RWPE1 (cell line): ENCODE measurements at regions not wholly inside any gene's neighbourhood (a gene's known extent, or its start where the extent isn't known, plus 50 kb on each side); places are given as distances from the start of the nearest gene placed in this dataset.

ENCODE experiments used
- CTCF ChIA-PET: fragments of 350-600 bp; sonication (Branson Sonifier 250); formaldehyde crosslinking; extraction: SDS; loops from one replicate; lab custom pipeline; 2021; lab: Yijun Ruan, JAX
- POLR2A ChIA-PET: fragments of 400-600 bp; formaldehyde crosslinking; extraction: SDS; loops from one replicate; lab custom pipeline; 2020; ENCODE audit warnings: antibody characterized with exemption; ENCODE audit not compliant: low non-redundant PET; lab: Yijun Ruan, JAX
- DNase-seq: peaks from one replicate; pipeline ENCODE4 v3.0.0; 2012; ENCODE audit warnings: low spot score
- H3K27ac ChIP-seq: fragments of 450-650 bp; 2 replicates; pipeline ENCODE4 v1.5.1; 2017
- CTCF ChIP-seq: fragments of 450-650 bp; conservative IDR thresholded peaks from 2 replicates; pipeline ENCODE4 v1.5.1; 2017; ENCODE audit warnings: low read depth, mild to moderate bottlenecking

- CTCF ChIA-PET = interaction anchor here (0.7 kb wide), 2 partner anchors 110 to 474 kb away, joined by 4 to 8 read pairs; no protein-coding TSS in a partner anchor
- H3K27ac ChIP-seq = no peak overlapping the region
- TF ChIP-seq CTCF = no peak
- POLR2A ChIA-PET = no interaction called here
- DNase-seq = no peak
Measured at GRCh38 chr1:195243492-195243891, 1364.7 kb downstream of the KCNT2 start.

- no peak for TF ChIP-seq CTCF
- POLR2A ChIA-PET = no interaction called here
- H3K27ac ChIP-seq = no peak overlapping the region
- CTCF ChIA-PET = no interaction called here
- DNase-seq = no peak
Measured at GRCh38 chr1:195241066-195241465, 1367.2 kb downstream of the KCNT2 start.

- H3K27ac ChIP-seq = no peak overlapping the region
- ChIA-PET CTCF (interaction anchor here (0.6 kb wide), 1 partner anchor 22 kb away, joined by 3 read pairs; no protein-coding TSS in a partner anchor), POLR2A (no interaction called here)
- DNase-seq = no peak
- no peak for TF ChIP-seq CTCF
Measured at GRCh38 chr1:195238313-195238712, 1369.9 kb downstream of the KCNT2 start.

GRCh38 chr1:195236991-195237889 lies 1371.0 kb downstream of the KCNT2 start:
- ChIA-PET CTCF (interaction anchor here (0.5 kb wide), 1 partner anchor 90 kb away, joined by 4 read pairs; no protein-coding TSS in a partner anchor), POLR2A (no interaction called here)
- no peak overlapping the region for H3K27ac ChIP-seq
- TF ChIP-seq CTCF = no peak
- no peak for DNase-seq

GRCh38 chr1:195218428-195219212 lies 1389.6 kb downstream of the KCNT2 start:
- no peak for DNase-seq
- POLR2A ChIA-PET = no interaction called here
- no peak overlapping the region for H3K27ac ChIP-seq
- CTCF ChIA-PET = interaction anchor here (0.6 kb wide), 1 partner anchor 80 kb away, joined by 3 read pairs; no protein-coding TSS in a partner anchor
- no peak for TF ChIP-seq CTCF

GRCh38 chr1:195202241-195202640 lies 1406.0 kb downstream of the KCNT2 start:
- ChIA-PET POLR2A (no interaction called here), CTCF (no interaction called here)
- H3K27ac ChIP-seq = no peak overlapping the region
- TF ChIP-seq CTCF = no peak
- no peak for DNase-seq
